Spleen (tissue), 11 donors: ENCODE measurements at regions not wholly inside any gene's neighbourhood (a gene's known extent, or its start where the extent isn't known, plus 50 kb on each side); places are given as distances from the start of the nearest gene placed in this dataset.

ENCODE experiments used
- DNase-seq: peaks from one replicate; pipeline ENCODE4 v3.0.0-alpha.2; 2020
- H3K27ac ChIP-seq, 8 donors: fragments of 200-600 bp; sonication (generic) in 7 of 8; 1 replicate in 4 of 8; 2 replicates in 4 of 8; pipeline versions ENCODE4 v1.5.0 to v1.8.0; 2016 to 2021; ENCODE audit warnings: inconsistent platforms in 4 of 8, mild to moderate bottlenecking in 4 of 8, moderate library complexity in 1 of 8
- H3K27me3 ChIP-seq, 7 donors: fragments of 200-600 bp; sonication (generic) in 6 of 7; replicated peaks in 1 of 7; 1 replicate in 4 of 7; 2 replicates in 3 of 7; pipeline versions ENCODE4 v1.5.0 to v1.8.0; 2016 to 2021; ENCODE audit warnings: inconsistent platforms in 3 of 7, mild to moderate bottlenecking in 1 of 7
- H3K36me3 ChIP-seq, 6 donors: fragments of 200-600 bp; sonication (generic) in 5 of 6; 1 replicate in 4 of 6; 2 replicates in 2 of 6; pipeline versions ENCODE4 v1.5.0 to v1.8.0; 2016 to 2021; ENCODE audit warnings: inconsistent platforms in 2 of 6
- H3K4me1 ChIP-seq, 6 donors: fragments of 200-600 bp; sonication (generic) in 5 of 6; 1 replicate in 3 of 6; 2 replicates in 3 of 6; pipeline versions ENCODE4 v1.5.0 to v1.8.0; 2016 to 2021; ENCODE audit warnings: inconsistent platforms in 3 of 6
- H3K4me3 ChIP-seq, 8 donors: fragments of 200-600 bp; sonication (generic) in 7 of 8; 1 replicate in 4 of 8; 2 replicates in 4 of 8; pipeline versions ENCODE4 v1.5.0 to v1.8.0; 2016 to 2021; ENCODE audit warnings: inconsistent platforms in 4 of 8, mild to moderate bottlenecking in 4 of 8, moderate library complexity in 2 of 8
- H3K9me3 ChIP-seq, 8 donors: fragments of 200-600 bp; sonication (generic) in 7 of 8; 1 replicate in 4 of 8; 2 replicates in 4 of 8; pipeline versions ENCODE4 v1.5.0 to v1.8.0; 2016 to 2021; ENCODE audit warnings: inconsistent platforms in 4 of 8
- CTCF ChIP-seq, 11 experiments: fragments of 200-600 bp in 7 of 11; fragments of 450-650 bp in 4 of 11; sonication (generic) in 4 of 11; IDR thresholded peaks in 8 of 11; conservative IDR thresholded peaks in 3 of 11; 1 replicate in 7 of 11; 2 replicates in 4 of 11; pipeline versions ENCODE4 v1.4.0 to v1.8.0; 2016 to 2021; ENCODE audit warnings: antibody characterized with exemption in 11 of 11, inconsistent platforms in 4 of 11, mild to moderate bottlenecking in 1 of 11
- POLR2A ChIP-seq, 3 donors: fragments of 450-650 bp; IDR thresholded peaks; one replicate each; pipeline ENCODE4 v1.5.1; 2017; ENCODE audit warnings: antibody characterized with exemption in 3 of 3, mild to moderate bottlenecking in 1 of 3
- POLR2AphosphoS5 ChIP-seq, 3 donors: sonication (generic); formaldehyde crosslinking; IDR thresholded peaks; one replicate each; pipeline ENCODE4 v1.5.1; 2017; ENCODE audit warnings: antibody characterized with exemption in 3 of 3
- WGBS, 5 donors: extraction: QIAGEN DNeasy Blood & Tissue Kit in 3 of 5; methylation state at CpG; one replicate each; pipeline versions ENCODE4 v1.1.5 to v1.1.7; 2013 to 2018; 5-methylcytosine and 5-hydroxymethylcytosine counted together
- intact Hi-C: fragments of 100-400 bp; cut with DNase I; formaldehyde crosslinking; loops from one replicate; pipeline ENCODE4 v1.15.0; 2023; ENCODE audit warnings: low total_unique reads
- donor health status: healthy with polysubstance abuse.
- donor health status: DM: no; HTN: no; CAD: no; lungs with moderate emphysema.
- donor health status: DM: no; HTN: no; CAD: no.
- donor health status: Bipolar disorder and iron deficiency.
- donor health status: healthy.
- donor health status: DM: no; HTN: no; CAD: no.
- donor health status: DM: yes; HTN: yes; CAD: no.

GRCh38 chr14:34078117-34078743 lies 127.4 kb upstream of the EGLN3 start:
- Histone ChIP-seq H3K9me3 (peaks cover 0 to under 1% (median 0%) of the 10 kb centered on the region in 8 donors), H3K36me3 (no peaks in the 10 kb centered on the region), H3K4me3 (no peak overlapping the region), H3K27ac (no peak overlapping the region), H3K4me1 (peaks cover 0 to 8% (median 0%) of the 10 kb centered on the region in 6 donors), H3K27me3 (no peaks in the 10 kb centered on the region)
- TF ChIP-seq POLR2AphosphoS5 (IDR thresholded peaks at IDR 0.05) (no peak), POLR2A (IDR thresholded peaks at IDR 0.05) (no peak)
- 61 to 69% (median 65%) methylated on average over 12 of the region's 12 CpGs for WGBS, 5 donors
- no peak for DNase-seq
- intact Hi-C loops = no loop called here

GRCh38 chr14:34075826-34076225 lies 125.0 kb upstream of the EGLN3 start:
- Histone ChIP-seq H3K36me3 (no peaks in the 10 kb centered on the region), H3K27ac (no peak overlapping the region), H3K4me1 (peaks cover 0 to 8% (median 0%) of the 10 kb centered on the region in 6 donors), H3K27me3 (no peaks in the 10 kb centered on the region), H3K9me3 (peaks cover 0 to 16% (median 7%) of the 10 kb centered on the region in 8 donors), H3K4me3 (no peak overlapping the region)
- WGBS, 5 donors = 62 to 90% (median 78%) methylated on average over 1 of the region's 1 CpG
- no peak for DNase-seq
- intact Hi-C loops = no loop called here
- TF ChIP-seq POLR2AphosphoS5 (IDR thresholded peaks at IDR 0.05) = no peak
- TF ChIP-seq CTCF (IDR thresholded peaks at IDR 0.05 in 8 of 11, conservative IDR thresholded peaks at IDR 0.05 in 3 of 11) = no peak
- no peak for TF ChIP-seq POLR2A (IDR thresholded peaks at IDR 0.05)

GRCh38 chr14:34075042-34075744 lies 124.3 kb upstream of the EGLN3 start:
- WGBS, 5 donors = 49 to 51% (median 51%) methylated on average over 3 of the region's 3 CpGs
- H3K4me3 ChIP-seq = no peak overlapping the region
- no peak for TF ChIP-seq POLR2AphosphoS5 (IDR thresholded peaks at IDR 0.05)
- no peak for TF ChIP-seq POLR2A (IDR thresholded peaks at IDR 0.05)
- TF ChIP-seq CTCF (IDR thresholded peaks at IDR 0.05 in 8 of 11, conservative IDR thresholded peaks at IDR 0.05 in 3 of 11) = no peak
- no peak for DNase-seq
- intact Hi-C loops = no loop called here
- no peaks in the 10 kb centered on the region for H3K27me3 ChIP-seq
- peaks cover 0 to 16% (median 7%) of the 10 kb centered on the region in 8 donors for H3K9me3 ChIP-seq
- H3K27ac ChIP-seq = no peak overlapping the region
- H3K4me1 ChIP-seq = peaks cover 0 to 8% (median 0%) of the 10 kb centered on the region in 6 donors
- no peaks in the 10 kb centered on the region for H3K36me3 ChIP-seq

- no peak for TF ChIP-seq POLR2A (IDR thresholded peaks at IDR 0.05)
- no peak for TF ChIP-seq POLR2AphosphoS5 (IDR thresholded peaks at IDR 0.05)
- no peak for TF ChIP-seq CTCF (IDR thresholded peaks at IDR 0.05 in 8 of 11, conservative IDR thresholded peaks at IDR 0.05 in 3 of 11)
- intact Hi-C loops = no loop called here
- WGBS, 5 donors = 33 to 73% (median 62%) methylated on average over 1 of the region's 1 CpG
Observed at GRCh38 chr14:34072921-34073320, 122.0 kb upstream of the EGLN3 start.

More at GRCh38 chr14:34072921-34073320, 122.0 kb upstream of the EGLN3 start:
- Histone ChIP-seq H3K9me3 (peaks cover 0 to 16% (median 7%) of the 10 kb centered on the region in 8 donors), H3K4me3 (no peak overlapping the region), H3K36me3 (no peaks in the 10 kb centered on the region), H3K27me3 (no peaks in the 10 kb centered on the region), H3K27ac (no peak overlapping the region), H3K4me1 (peaks cover 0 to 4% (median 0%) of the 10 kb centered on the region in 6 donors)
- no peak for DNase-seq
